ENCODE measurements at regions not wholly inside any gene's neighbourhood (a gene's known extent, or its start where the extent isn't known, plus 50 kb on each side); places are given as distances from the start of the nearest gene placed in this dataset.

- no peak overlapping the region for H3K4me3 Mint-ChIP-seq
- H3K27ac Mint-ChIP-seq = no peak overlapping the region
- no peaks in the 10 kb centered on the region for H3K36me3 Mint-ChIP-seq
- H3K27me3 Mint-ChIP-seq = no peaks in the 10 kb centered on the region
- no peaks in the 10 kb centered on the region for H3K9me3 Mint-ChIP-seq
- no peaks in the 10 kb centered on the region for H3K4me1 Mint-ChIP-seq
Measured at GRCh38 chr19:31906111-31906871, 439.1 kb upstream of the ZNF507 start.

- Mint-ChIP-seq H3K9me3 (no peaks in the 10 kb centered on the region), H3K27me3 (no peaks in the 10 kb centered on the region), H3K36me3 (no peaks in the 10 kb centered on the region), H3K4me1 (no peaks in the 10 kb centered on the region), H3K4me3 (no peak overlapping the region), H3K27ac (no peak overlapping the region)
Measured at GRCh38 chr19:31907661-31908060, 437.7 kb upstream of the ZNF507 start.

GRCh38 chr19:31908080-31908479 lies 437.3 kb upstream of the ZNF507 start:
- Mint-ChIP-seq H3K4me3 (no peak overlapping the region), H3K36me3 (no peaks in the 10 kb centered on the region), H3K4me1 (no peaks in the 10 kb centered on the region), H3K27ac (no peak overlapping the region), H3K27me3 (no peaks in the 10 kb centered on the region), H3K9me3 (no peaks in the 10 kb centered on the region)

GRCh38 chr19:31908496-31909225 lies 436.7 kb upstream of the ZNF507 start:
- Mint-ChIP-seq H3K4me3 (no peak overlapping the region), H3K27ac (no peak overlapping the region), H3K27me3 (no peaks in the 10 kb centered on the region), H3K9me3 (no peaks in the 10 kb centered on the region), H3K36me3 (no peaks in the 10 kb centered on the region), H3K4me1 (no peaks in the 10 kb centered on the region)

- H3K27me3 Mint-ChIP-seq = no peaks in the 10 kb centered on the region
- H3K36me3 Mint-ChIP-seq = no peaks in the 10 kb centered on the region
- H3K27ac Mint-ChIP-seq = no peak overlapping the region
- H3K4me3 Mint-ChIP-seq = no peak overlapping the region
- no peaks in the 10 kb centered on the region for H3K4me1 Mint-ChIP-seq
- H3K9me3 Mint-ChIP-seq = no peaks in the 10 kb centered on the region
Measured at GRCh38 chr19:31910224-31910623, 435.2 kb upstream of the ZNF507 start.

- Mint-ChIP-seq H3K27me3 (no peaks in the 10 kb centered on the region), H3K4me1 (no peaks in the 10 kb centered on the region), H3K36me3 (no peaks in the 10 kb centered on the region), H3K27ac (no peak overlapping the region), H3K4me3 (no peak overlapping the region), H3K9me3 (no peaks in the 10 kb centered on the region)
Measured at GRCh38 chr19:31911577-31911976, 433.8 kb upstream of the ZNF507 start.

- Mint-ChIP-seq H3K36me3 (no peaks in the 10 kb centered on the region), H3K4me1 (no peaks in the 10 kb centered on the region), H3K27ac (no peak overlapping the region), H3K4me3 (no peak overlapping the region), H3K9me3 (no peaks in the 10 kb centered on the region), H3K27me3 (no peaks in the 10 kb centered on the region)
Measured at GRCh38 chr19:31913103-31913661, 432.2 kb upstream of the ZNF507 start.

- no peak overlapping the region for H3K4me3 Mint-ChIP-seq
- no peaks in the 10 kb centered on the region for H3K36me3 Mint-ChIP-seq
- no peak overlapping the region for H3K27ac Mint-ChIP-seq
- no peaks in the 10 kb centered on the region for H3K4me1 Mint-ChIP-seq
- peaks cover 10% of the 10 kb centered on the region for H3K9me3 Mint-ChIP-seq
- no peaks in the 10 kb centered on the region for H3K27me3 Mint-ChIP-seq
Measured at GRCh38 chr19:31930401-31930800, 415.0 kb upstream of the ZNF507 start.

GRCh38 chr19:31937983-31938382 lies 407.4 kb upstream of the ZNF507 start:
- Mint-ChIP-seq H3K9me3 (peaks cover 6% of the 10 kb centered on the region), H3K27me3 (no peaks in the 10 kb centered on the region), H3K27ac (no peak overlapping the region), H3K4me1 (no peaks in the 10 kb centered on the region), H3K4me3 (no peak overlapping the region), H3K36me3 (no peaks in the 10 kb centered on the region)

GRCh38 chr19:31938675-31939074 lies 406.7 kb upstream of the ZNF507 start:
- Mint-ChIP-seq H3K4me3 (no peak overlapping the region), H3K9me3 (peaks cover 6% of the 10 kb centered on the region), H3K36me3 (no peaks in the 10 kb centered on the region), H3K27me3 (no peaks in the 10 kb centered on the region), H3K4me1 (no peaks in the 10 kb centered on the region), H3K27ac (no peak overlapping the region)

- no peak overlapping the region for H3K4me3 Mint-ChIP-seq
- peaks cover 5% of the 10 kb centered on the region for H3K9me3 Mint-ChIP-seq
- no peaks in the 10 kb centered on the region for H3K27me3 Mint-ChIP-seq
- H3K36me3 Mint-ChIP-seq = no peaks in the 10 kb centered on the region
- no peak overlapping the region for H3K27ac Mint-ChIP-seq
- no peaks in the 10 kb centered on the region for H3K4me1 Mint-ChIP-seq
Measured at GRCh38 chr19:31940396-31940795, 405.0 kb upstream of the ZNF507 start.

- no peak overlapping the region for H3K27ac Mint-ChIP-seq
- no peaks in the 10 kb centered on the region for H3K27me3 Mint-ChIP-seq
- no peaks in the 10 kb centered on the region for H3K4me1 Mint-ChIP-seq
- no peaks in the 10 kb centered on the region for H3K9me3 Mint-ChIP-seq
- H3K36me3 Mint-ChIP-seq = no peaks in the 10 kb centered on the region
- no peak overlapping the region for H3K4me3 Mint-ChIP-seq
Measured at GRCh38 chr19:31943191-31943661, 402.2 kb upstream of the ZNF507 start.

- Mint-ChIP-seq H3K27ac (no peak overlapping the region), H3K9me3 (no peaks in the 10 kb centered on the region), H3K4me3 (no peak overlapping the region), H3K36me3 (no peaks in the 10 kb centered on the region), H3K4me1 (no peaks in the 10 kb centered on the region), H3K27me3 (no peaks in the 10 kb centered on the region)
Measured at GRCh38 chr19:31943778-31944177, 401.6 kb upstream of the ZNF507 start.

GRCh38 chr19:31944326-31944725 lies 401.1 kb upstream of the ZNF507 start:
- H3K4me1 Mint-ChIP-seq = no peaks in the 10 kb centered on the region
- H3K4me3 Mint-ChIP-seq = no peak overlapping the region
- H3K27ac Mint-ChIP-seq = no peak overlapping the region
- no peaks in the 10 kb centered on the region for H3K27me3 Mint-ChIP-seq
- no peaks in the 10 kb centered on the region for H3K9me3 Mint-ChIP-seq
- H3K36me3 Mint-ChIP-seq = no peaks in the 10 kb centered on the region

- H3K4me1 Mint-ChIP-seq = no peaks in the 10 kb centered on the region
- H3K27ac Mint-ChIP-seq = no peak overlapping the region
- no peak overlapping the region for H3K4me3 Mint-ChIP-seq
- no peaks in the 10 kb centered on the region for H3K27me3 Mint-ChIP-seq
- H3K36me3 Mint-ChIP-seq = no peaks in the 10 kb centered on the region
- H3K9me3 Mint-ChIP-seq = no peaks in the 10 kb centered on the region
Measured at GRCh38 chr19:31946491-31946890, 398.9 kb upstream of the ZNF507 start.

- no peak overlapping the region for H3K4me3 Mint-ChIP-seq
- no peaks in the 10 kb centered on the region for H3K9me3 Mint-ChIP-seq
- no peaks in the 10 kb centered on the region for H3K27me3 Mint-ChIP-seq
- H3K4me1 Mint-ChIP-seq = no peaks in the 10 kb centered on the region
- H3K27ac Mint-ChIP-seq = no peak overlapping the region
- no peaks in the 10 kb centered on the region for H3K36me3 Mint-ChIP-seq
Measured at GRCh38 chr19:31947436-31948115, 397.8 kb upstream of the ZNF507 start.
